Trophoblast cell (in vitro differentiated cells and primary cell): ENCODE measurements at regions not wholly inside any gene's neighbourhood (a gene's known extent, or its start where the extent isn't known, plus 50 kb on each side); places are given as distances from the start of the nearest gene placed in this dataset.

Experiments used
- DNase-seq, 2 donors: peaks; one replicate each; pipeline ENCODE4 v3.0.0-alpha.2; 2016
- H2AFZ ChIP-seq: 2 replicates; pipeline ENCODE4 v1.6.1; 2013; ENCODE audit warnings: low read length, moderate library complexity, mild to moderate bottlenecking; ENCODE audit not compliant: insufficient read depth, poor library complexity
- H2AK5ac ChIP-seq: 2 replicates; pipeline ENCODE4 v1.6.1; 2013; ENCODE audit warnings: mild to moderate bottlenecking, low read length
- H2BK120ac ChIP-seq: 2 replicates; pipeline ENCODE4 v1.6.1; 2013; ENCODE audit warnings: low read length, mild to moderate bottlenecking, moderate library complexity; ENCODE audit not compliant: insufficient read depth, poor library complexity
- H2BK12ac ChIP-seq: 2 replicates; pipeline ENCODE4 v1.6.1; 2013; ENCODE audit warnings: mild to moderate bottlenecking, low read length, moderate library complexity
- H2BK5ac ChIP-seq: 2 replicates; pipeline ENCODE4 v1.6.1; 2013; ENCODE audit warnings: low read length, low read depth, moderate library complexity, mild to moderate bottlenecking; ENCODE audit not compliant: poor library complexity
- H3K14ac ChIP-seq: 2 replicates; pipeline ENCODE4 v1.6.1; 2013; ENCODE audit warnings: mild to moderate bottlenecking, low read length
- H3K18ac ChIP-seq: 2 replicates; pipeline ENCODE4 v1.6.1; 2013; ENCODE audit warnings: mild to moderate bottlenecking, low read length
- H3K23ac ChIP-seq: 2 replicates; pipeline ENCODE4 v1.6.1; 2013; ENCODE audit warnings: low read length
- H3K27ac ChIP-seq: 2 replicates; pipeline ENCODE4 v1.5.1; 2013; ENCODE audit warnings: low read depth, mild to moderate bottlenecking, inconsistent platforms, low read length, moderate library complexity
- H3K27me3 ChIP-seq: 2 replicates; pipeline ENCODE4 v1.6.1; 2013; ENCODE audit warnings: inconsistent platforms, mild to moderate bottlenecking, low read length, moderate library complexity; ENCODE audit not compliant: insufficient read depth
- H3K36me3 ChIP-seq, 2 experiments: 1 replicate in 1 of 2; 2 replicates in 1 of 2; pipeline ENCODE4 v1.6.1; 2013; ENCODE audit warnings: low read length in 2 of 2, mild to moderate bottlenecking in 2 of 2, moderate library complexity in 1 of 2; ENCODE audit not compliant: insufficient read depth in 2 of 2, control insufficient read depth in 1 of 2
- H3K4ac ChIP-seq: 2 replicates; pipeline ENCODE4 v1.6.1; 2013; ENCODE audit warnings: low read depth, mild to moderate bottlenecking, low read length, moderate library complexity
- H3K4me1 ChIP-seq, 2 experiments: 1 replicate in 1 of 2; 2 replicates in 1 of 2; pipeline ENCODE4 v1.6.1; 2013; ENCODE audit warnings: low read length in 2 of 2, mild to moderate bottlenecking in 2 of 2, moderate library complexity in 1 of 2; ENCODE audit not compliant: insufficient read depth in 2 of 2, control insufficient read depth in 1 of 2
- H3K4me2 ChIP-seq: 2 replicates; pipeline ENCODE4 v1.6.1; 2013; ENCODE audit warnings: inconsistent platforms, mild to moderate bottlenecking, low read length, moderate library complexity
- H3K4me3 ChIP-seq: 2 replicates; pipeline ENCODE4 v1.5.1; 2013; ENCODE audit warnings: mild to moderate bottlenecking, low read depth, low read length, inconsistent platforms
- H3K79me1 ChIP-seq: one replicate; pipeline ENCODE4 v1.6.1; 2013; ENCODE audit warnings: low read length
- H3K79me2 ChIP-seq: 2 replicates; pipeline ENCODE4 v1.6.1; 2013; ENCODE audit warnings: low read length, mild to moderate bottlenecking; ENCODE audit not compliant: control insufficient read depth, insufficient read depth, poor library complexity
- H3K9ac ChIP-seq: 2 replicates; pipeline ENCODE4 v1.6.1; 2013; ENCODE audit warnings: mild to moderate bottlenecking, low read length
- H3K9me3 ChIP-seq: 2 replicates; pipeline ENCODE4 v1.6.1; 2013; ENCODE audit warnings: low read depth, mild to moderate bottlenecking, control low read depth, inconsistent platforms, low read length; ENCODE audit not compliant: insufficient read depth
- H4K12ac ChIP-seq: 2 replicates; pipeline ENCODE4 v1.6.1; 2013; ENCODE audit warnings: low read depth, mild to moderate bottlenecking, low read length, moderate library complexity
- H4K8ac ChIP-seq: 2 replicates; pipeline ENCODE4 v1.6.1; 2013; ENCODE audit warnings: low read depth, mild to moderate bottlenecking, low read length, moderate library complexity
- H4K91ac ChIP-seq: one replicate; pipeline ENCODE4 v1.6.1; 2013; ENCODE audit warnings: low read depth, mild to moderate bottlenecking, low read length, moderate library complexity
- WGBS: extraction: QIAGEN DNeasy Blood & Tissue Kit; methylation state at CpG from one replicate; pipeline ENCODE4 v1.1.7; 2013; ENCODE audit warnings: missing lambda C conversion rate; ENCODE audit not compliant: insufficient read length, insufficient coverage; ENCODE audit errors: extremely low coverage; 5-methylcytosine and 5-hydroxymethylcytosine counted together

DNA sequence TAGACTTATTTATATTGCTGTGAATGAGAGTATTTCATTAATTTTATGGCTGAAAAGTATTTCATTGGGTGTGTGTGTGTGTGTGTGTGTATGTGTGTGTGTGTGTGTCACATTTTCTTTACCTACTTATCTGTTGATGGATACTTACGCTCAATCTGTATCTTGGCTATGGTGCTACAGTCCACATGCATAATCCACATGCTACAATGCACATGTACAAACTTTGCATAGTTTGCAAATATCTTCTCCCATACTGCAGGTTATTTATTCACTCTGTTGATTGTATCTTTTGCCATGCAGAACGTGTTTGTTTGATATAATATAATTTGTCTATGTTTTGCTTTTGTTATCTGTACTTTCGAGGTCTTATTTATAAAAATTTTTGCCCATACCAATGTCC, 167.8 kb downstream of the RAB28 start:
- H3K27ac ChIP-seq: no peak overlapping the region
- H3K18ac ChIP-seq: no peak overlapping the region
- H3K4me3 ChIP-seq: no peak overlapping the region
- no peaks in the 10 kb centered on the region for H3K27me3 ChIP-seq
- H2BK120ac ChIP-seq: no peak overlapping the region
- no peak overlapping the region for H3K14ac ChIP-seq
- no peak overlapping the region for H2AFZ ChIP-seq
- H2AK5ac ChIP-seq: no peak overlapping the region
- H4K91ac ChIP-seq: no peak overlapping the region
- no peak overlapping the region for H3K4me2 ChIP-seq
- no peaks in the 10 kb centered on the region for H3K79me1 ChIP-seq
- no peaks in the 10 kb centered on the region for H3K79me2 ChIP-seq
- H3K4ac ChIP-seq: no peak overlapping the region
- H2BK12ac ChIP-seq: no peak overlapping the region
- H3K9me3 ChIP-seq: no peaks in the 10 kb centered on the region
- no peaks in the 10 kb centered on the region for H3K4me1 ChIP-seq
- DNase-seq: no peak
- WGBS: no CpG with 5 or more reads among the region's 3 CpGs
- H4K12ac ChIP-seq: no peak overlapping the region
- H3K36me3 ChIP-seq: no peaks in the 10 kb centered on the region
- no peak overlapping the region for H4K8ac ChIP-seq
- no peak overlapping the region for H3K23ac ChIP-seq
- H3K9ac ChIP-seq: no peak overlapping the region
- no peak overlapping the region for H2BK5ac ChIP-seq

DNA sequence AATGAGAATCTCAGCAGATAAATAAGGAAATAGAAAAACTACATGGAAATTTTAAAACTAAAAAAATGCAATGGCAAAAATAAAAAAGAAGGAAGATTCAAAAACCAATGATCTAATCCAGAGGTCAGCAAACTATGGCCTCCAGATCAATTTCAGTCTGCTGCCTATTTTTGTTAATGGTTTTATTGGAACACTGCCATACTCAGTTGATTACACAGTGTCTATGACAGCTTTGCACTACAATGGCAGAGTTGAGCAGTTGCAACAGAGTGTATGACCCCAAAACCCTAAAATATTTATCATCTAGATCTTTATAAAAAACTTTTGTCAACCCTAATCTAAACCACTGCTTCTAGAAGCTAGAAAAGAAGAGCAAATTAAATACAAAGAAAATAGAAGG, 170.3 kb downstream of the RAB28 start:
- H2AFZ ChIP-seq: no peak overlapping the region
- H3K79me2 ChIP-seq: no peaks in the 10 kb centered on the region
- no peaks in the 10 kb centered on the region for H3K9me3 ChIP-seq
- H2BK12ac ChIP-seq: no peak overlapping the region
- H3K4ac ChIP-seq: no peak overlapping the region
- H2BK5ac ChIP-seq: no peak overlapping the region
- H4K91ac ChIP-seq: no peak overlapping the region
- H3K4me2 ChIP-seq: no peak overlapping the region
- no peak overlapping the region for H3K18ac ChIP-seq
- H3K27ac ChIP-seq: no peak overlapping the region
- H4K8ac ChIP-seq: no peak overlapping the region
- H3K27me3 ChIP-seq: no peaks in the 10 kb centered on the region
- no peak overlapping the region for H2AK5ac ChIP-seq
- no peak for DNase-seq
- H3K23ac ChIP-seq: no peak overlapping the region
- no peak overlapping the region for H3K14ac ChIP-seq
- H4K12ac ChIP-seq: no peak overlapping the region
- no peaks in the 10 kb centered on the region for H3K79me1 ChIP-seq
- no peak overlapping the region for H2BK120ac ChIP-seq
- no peaks in the 10 kb centered on the region for H3K36me3 ChIP-seq
- no peaks in the 10 kb centered on the region for H3K4me1 ChIP-seq
- no peak overlapping the region for H3K9ac ChIP-seq
- no peak overlapping the region for H3K4me3 ChIP-seq

DNA sequence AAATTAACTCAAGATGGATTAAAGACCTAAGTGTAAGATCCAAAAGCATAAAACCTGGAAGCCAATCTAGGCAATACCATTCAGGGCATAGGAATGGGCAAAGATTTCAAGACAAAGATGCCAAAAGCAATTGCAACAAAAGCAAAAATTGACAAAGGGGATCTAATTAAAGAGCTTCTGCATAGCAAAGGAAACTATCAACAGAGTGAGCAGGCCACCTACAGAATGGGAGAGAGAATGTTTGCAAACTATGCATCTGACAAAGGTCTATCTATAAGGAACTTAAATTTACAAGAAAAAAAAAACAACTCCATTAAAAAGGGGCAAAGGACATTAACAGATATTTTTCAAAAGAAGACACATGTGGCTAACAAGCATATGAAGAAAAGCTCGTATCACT, 171.9 kb downstream of the RAB28 start:
- no peak overlapping the region for H3K4me2 ChIP-seq
- no peaks in the 10 kb centered on the region for H3K9me3 ChIP-seq
- H3K4me1 ChIP-seq: no peaks in the 10 kb centered on the region
- no peak for DNase-seq
- no peak overlapping the region for H3K9ac ChIP-seq
- H2BK12ac ChIP-seq: no peak overlapping the region
- H3K18ac ChIP-seq: no peak overlapping the region
- no peak overlapping the region for H3K4me3 ChIP-seq
- no peak overlapping the region for H3K27ac ChIP-seq
- H3K79me2 ChIP-seq: no peaks in the 10 kb centered on the region
- H3K23ac ChIP-seq: no peak overlapping the region
- no peak overlapping the region for H2AK5ac ChIP-seq
- H2AFZ ChIP-seq: no peak overlapping the region
- H3K27me3 ChIP-seq: no peaks in the 10 kb centered on the region
- no peak overlapping the region for H3K4ac ChIP-seq
- WGBS: no CpG with 5 or more reads among the region's 1 CpG
- no peak overlapping the region for H3K14ac ChIP-seq
- H4K8ac ChIP-seq: no peak overlapping the region
- no peak overlapping the region for H2BK5ac ChIP-seq
- no peaks in the 10 kb centered on the region for H3K79me1 ChIP-seq
- no peak overlapping the region for H4K12ac ChIP-seq
- no peak overlapping the region for H4K91ac ChIP-seq
- H3K36me3 ChIP-seq: no peaks in the 10 kb centered on the region
- no peak overlapping the region for H2BK120ac ChIP-seq

DNA sequence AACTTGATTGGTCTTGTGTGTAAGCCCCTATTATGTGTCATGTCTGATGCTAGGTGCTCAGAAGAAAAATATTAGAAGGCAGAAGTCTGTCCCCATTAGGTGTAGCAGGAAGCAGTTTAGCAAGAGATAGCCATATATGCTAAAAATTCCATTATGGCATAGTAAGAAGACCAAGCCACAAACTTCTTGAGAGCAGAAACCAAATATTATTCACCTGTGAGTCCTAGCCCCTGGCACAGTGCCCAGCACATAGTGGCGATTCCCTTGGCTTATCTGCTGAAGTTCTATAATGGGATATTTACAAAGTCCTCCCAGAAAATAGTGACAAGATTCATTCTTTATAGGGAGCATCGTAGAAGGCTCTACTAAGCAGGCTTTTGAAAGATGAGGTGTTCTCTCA, 174.4 kb downstream of the RAB28 start:
- Histone ChIP-seq H3K36me3 (no peaks in the 10 kb centered on the region), H3K27me3 (no peaks in the 10 kb centered on the region), H3K4me3 (no peak overlapping the region), H3K23ac (no peak overlapping the region), H4K91ac (no peak overlapping the region), H4K12ac (no peak overlapping the region), H2BK120ac (no peak overlapping the region), H3K9ac (no peak overlapping the region), H3K4me1 (no peaks in the 10 kb centered on the region), H3K79me1 (no peaks in the 10 kb centered on the region), H3K27ac (no peak overlapping the region), H3K9me3 (no peaks in the 10 kb centered on the region), H3K4me2 (no peak overlapping the region), H2AK5ac (no peak overlapping the region), H4K8ac (no peak overlapping the region), H2BK5ac (no peak overlapping the region), H2AFZ (no peak overlapping the region), H3K4ac (no peak overlapping the region), H3K18ac (no peak overlapping the region), H3K79me2 (no peaks in the 10 kb centered on the region), H3K14ac (no peak overlapping the region), H2BK12ac (no peak overlapping the region)
- no CpG with 5 or more reads among the region's 2 CpGs for WGBS
- no peak for DNase-seq

DNA sequence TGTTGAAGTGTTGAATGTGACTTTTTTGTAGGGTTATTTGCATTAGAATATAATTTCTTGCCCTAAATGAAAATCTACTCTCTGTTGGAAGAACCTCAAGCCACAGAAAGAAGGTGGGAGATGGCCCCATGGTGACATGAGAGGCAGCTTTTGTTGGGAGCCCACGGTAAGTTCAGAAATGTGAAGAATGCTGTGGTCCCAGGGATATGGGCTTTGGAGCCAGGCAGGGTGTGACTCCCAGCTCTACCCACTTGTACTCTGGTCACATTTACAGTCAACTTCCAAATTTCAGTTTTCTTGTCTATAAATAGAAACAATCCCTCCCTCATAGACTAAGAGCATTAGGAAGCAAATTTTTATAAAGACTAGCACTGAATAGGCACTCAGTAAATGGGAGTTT, 177.8 kb downstream of the RAB28 start:
- Histone ChIP-seq H2BK5ac (no peak overlapping the region), H3K79me1 (no peaks in the 10 kb centered on the region), H2BK120ac (no peak overlapping the region), H3K9me3 (no peaks in the 10 kb centered on the region), H3K4me2 (no peak overlapping the region), H3K4me1 (no peaks in the 10 kb centered on the region), H3K4me3 (no peak overlapping the region), H3K4ac (no peak overlapping the region), H3K36me3 (no peaks in the 10 kb centered on the region), H3K23ac (no peak overlapping the region), H3K79me2 (no peaks in the 10 kb centered on the region), H3K27ac (no peak overlapping the region), H4K12ac (no peak overlapping the region), H4K8ac (no peak overlapping the region), H3K14ac (no peak overlapping the region), H3K27me3 (no peaks in the 10 kb centered on the region), H3K9ac (no peak overlapping the region), H2AFZ (no peak overlapping the region), H3K18ac (no peak overlapping the region), H2BK12ac (no peak overlapping the region), H4K91ac (no peak overlapping the region), H2AK5ac (no peak overlapping the region)
- no peak for DNase-seq
- no CpG with 5 or more reads among the region's 1 CpG for WGBS
